Keratinocyte (primary cell): ENCODE measurements at regions not wholly inside any gene's neighbourhood (a gene's known extent, or its start where the extent isn't known, plus 50 kb on each side); places are given as distances from the start of the nearest gene placed in this dataset.

Experiments used
- CTCF ChIP-seq, 3 experiments: IDR thresholded peaks in 1 of 3; conservative IDR thresholded peaks in 1 of 3; optimal IDR thresholded peaks in 1 of 3; 2 replicates in 2 of 3; 3 replicates in 1 of 3; pipeline versions ENCODE3 to v1.5.1; 2011; ENCODE audit warnings: low read length in 3 of 3, mild to moderate bottlenecking in 3 of 3, moderate library complexity in 2 of 3, control low read depth in 1 of 3, inconsistent platforms in 1 of 3; ENCODE audit not compliant: insufficient read depth in 2 of 3; ENCODE audit errors: extremely low read depth in 1 of 3
- EZH2 ChIP-seq: IDR thresholded peaks from one replicate; pipeline ENCODE4 v1.6.1; 2012; ENCODE audit warnings: inconsistent platforms, mild to moderate bottlenecking, low read length, moderate library complexity

- no peak for TF ChIP-seq CTCF (optimal IDR thresholded peaks at IDR 0.05 in 1 of 3, IDR thresholded peaks at IDR 0.05 in 1 of 3, conservative IDR thresholded peaks at IDR 0.05 in 1 of 3; ENCODE audit: extremely low read depth in 1 of 3, insufficient read depth in 2 of 3, low read length in 3 of 3)
- TF ChIP-seq EZH2 = no peak
These were observed 777.0 kb upstream of the SLITRK1 start for GRCh38 chr13:84659359-84659661.
